NCI-H526 (cell line): ENCODE measurements at regions not wholly inside any gene's neighbourhood (a gene's known extent, or its start where the extent isn't known, plus 50 kb on each side); places are given as distances from the start of the nearest gene placed in this dataset.
A peak's percentile ranks its signal among the peaks of the same experiment; 100 is the strongest.

Experiments used
- DNase-seq, 2 experiments: peaks; one replicate each; lab custom pipeline; 2025; lab: John Stamatoyannopoulos, UW

DNA sequence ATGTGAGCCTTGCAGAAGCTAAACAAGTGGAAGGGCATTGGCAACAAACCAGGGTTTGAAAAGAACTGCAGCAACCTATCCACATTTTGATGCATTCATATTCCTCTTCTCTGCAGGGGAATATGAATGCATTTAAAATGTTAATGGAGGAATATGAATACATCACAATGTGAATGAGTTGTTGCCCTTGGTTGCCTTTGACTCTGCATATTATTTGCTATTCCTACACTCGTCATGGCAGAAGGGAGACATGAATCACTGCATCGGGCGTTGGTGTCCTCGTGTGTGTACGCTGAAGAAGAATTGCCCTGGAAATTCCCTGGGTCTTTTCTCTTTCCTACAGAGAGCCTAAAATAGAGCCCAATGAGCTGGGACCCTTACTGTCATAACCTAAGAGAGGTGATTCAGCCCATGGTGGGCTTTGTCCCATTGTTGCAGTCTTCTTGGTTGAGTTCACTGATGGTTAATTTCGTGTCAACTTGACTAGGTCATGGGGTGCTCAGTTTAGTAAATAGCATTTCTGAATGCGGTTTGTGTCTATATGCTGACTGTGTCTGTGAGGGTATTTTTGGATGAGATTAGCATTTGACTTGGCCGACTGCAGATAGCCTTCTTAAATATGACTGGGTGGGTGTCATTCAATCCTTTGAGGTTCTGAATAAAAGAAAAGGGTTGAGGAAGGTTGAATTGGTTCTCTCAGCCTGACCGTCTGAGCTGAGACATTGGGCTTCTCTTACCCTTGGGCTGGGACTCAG lies 1422.9 kb upstream of the TMEM132C start:
- no peak for DNase-seq

DNA sequence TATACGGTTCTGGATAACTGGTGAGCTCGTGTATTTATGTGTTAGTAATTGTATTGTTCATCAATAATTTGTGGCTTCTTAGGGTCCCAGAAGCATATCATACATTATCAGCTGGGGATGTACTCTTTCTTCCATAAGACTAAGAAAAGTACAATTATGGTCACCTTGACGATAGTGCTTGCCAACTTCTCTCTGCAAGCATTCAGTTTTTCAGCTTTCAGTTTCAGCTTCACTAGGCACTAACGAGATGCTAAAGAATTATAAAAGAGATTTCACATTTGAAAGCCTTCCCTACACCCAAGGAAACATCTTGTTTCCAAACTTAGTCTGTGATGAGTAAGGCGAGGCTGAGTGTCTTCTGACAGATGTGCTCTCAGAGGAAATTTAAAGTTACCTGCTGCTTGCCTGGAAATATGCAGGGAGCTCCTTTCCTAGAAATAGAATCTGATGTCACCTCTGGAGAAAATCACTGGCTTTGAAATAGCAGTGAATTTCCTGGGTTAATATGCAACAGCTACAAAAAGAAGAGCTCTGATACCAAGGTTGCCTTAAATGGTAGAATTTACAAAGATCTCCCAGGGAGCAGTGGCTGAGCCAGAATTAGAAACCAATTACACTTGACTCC lies 1419.9 kb upstream of the TMEM132C start:
- DNase-seq, result no peak

DNA sequence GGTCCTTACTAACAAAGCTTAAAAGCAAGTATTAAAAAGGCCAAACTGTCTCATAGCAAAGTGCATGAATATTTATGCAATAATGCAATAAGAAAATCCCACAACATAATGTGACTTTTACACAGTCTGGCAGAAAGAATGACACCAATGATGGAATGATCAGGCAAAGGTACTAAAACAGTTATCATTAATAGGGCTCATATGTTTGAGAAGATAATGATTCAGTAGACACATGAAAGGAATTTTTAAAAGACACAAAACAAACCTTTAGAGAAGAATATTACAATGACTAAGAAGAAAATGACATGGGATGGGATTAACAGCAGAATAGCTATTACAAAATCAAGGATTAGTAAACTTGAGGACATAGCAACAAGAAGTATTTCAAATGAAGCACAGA lies 1411.2 kb upstream of the TMEM132C start:
- no peak for DNase-seq

DNA sequence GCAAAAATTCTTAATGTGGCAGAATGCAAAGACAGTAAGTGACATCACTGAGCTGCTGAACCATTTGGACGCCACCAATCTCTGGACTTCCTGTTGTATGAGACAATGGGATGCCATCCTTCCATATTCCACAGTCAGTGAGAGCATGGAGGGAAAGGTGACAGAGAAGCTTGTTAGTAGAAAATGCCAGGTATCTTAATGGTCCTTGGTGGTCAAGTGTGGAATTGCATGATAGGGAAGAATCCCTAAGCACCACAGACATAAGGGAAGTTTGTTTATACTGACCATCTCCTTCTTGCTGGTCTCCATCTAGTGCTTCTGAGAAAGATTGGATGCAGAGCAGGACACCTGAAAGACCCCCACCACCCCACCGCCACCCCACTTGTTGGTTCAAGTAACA lies 1410.0 kb upstream of the TMEM132C start:
- no peak for DNase-seq

DNA sequence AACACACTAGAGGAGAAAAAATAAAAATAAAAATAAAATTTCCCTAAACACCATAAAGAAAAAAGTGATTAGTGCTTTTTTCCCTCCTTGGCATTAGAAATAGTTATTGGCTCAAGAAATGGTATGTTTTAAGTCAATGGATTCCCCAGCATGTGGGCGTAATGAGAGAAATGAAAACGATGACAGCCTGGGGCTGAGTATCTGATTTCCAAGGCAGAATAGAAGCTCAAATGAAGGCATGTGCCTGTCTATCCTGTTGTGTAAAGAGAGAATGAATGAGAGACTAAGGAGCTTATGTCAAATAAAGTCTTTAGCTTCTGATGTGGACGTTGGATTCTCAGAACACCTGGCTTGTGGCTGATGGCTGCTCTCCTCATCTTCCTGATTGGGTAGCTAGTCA lies 1408.4 kb upstream of the TMEM132C start:
- DNase-seq, result no peak

DNA sequence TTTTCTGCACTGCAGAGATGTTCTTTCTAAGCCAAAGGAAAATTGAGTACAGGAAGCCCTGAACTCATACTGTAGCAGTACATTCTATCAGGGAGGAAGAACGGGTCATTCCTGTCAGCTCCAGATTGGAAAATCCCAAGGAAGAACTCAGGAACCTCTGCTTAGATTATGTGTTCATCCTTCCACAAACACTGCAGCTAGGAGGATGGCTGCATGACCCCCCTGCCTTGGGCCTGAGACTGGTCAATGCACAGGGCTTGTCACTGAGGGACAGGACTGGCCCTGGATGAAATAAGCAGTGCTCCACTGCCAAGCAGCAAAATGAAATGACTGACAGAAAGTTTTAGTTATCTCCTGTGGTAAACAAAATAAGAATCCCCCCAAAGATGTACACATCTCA lies 1406.8 kb upstream of the TMEM132C start:
- DNase-seq, result no peak

DNA sequence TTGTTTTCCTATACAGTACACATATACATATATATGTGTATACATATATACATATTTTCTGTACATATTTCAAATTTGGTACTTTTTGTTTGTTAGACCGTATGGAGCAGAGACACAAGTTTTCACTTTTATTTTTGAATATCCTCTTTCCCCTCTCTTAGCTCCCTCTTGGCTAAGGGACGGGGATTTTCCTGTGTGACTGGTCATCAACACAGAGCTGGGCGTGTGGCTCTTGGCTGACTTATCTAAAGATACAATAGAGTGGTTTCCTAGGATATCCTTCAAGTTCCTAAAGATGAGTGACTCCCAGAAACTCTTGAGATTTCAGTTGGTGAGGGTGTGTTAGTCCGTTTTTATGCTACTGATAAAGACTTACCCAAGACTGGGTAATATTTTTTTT lies 1404.5 kb upstream of the TMEM132C start:
- no peak for DNase-seq

DNA sequence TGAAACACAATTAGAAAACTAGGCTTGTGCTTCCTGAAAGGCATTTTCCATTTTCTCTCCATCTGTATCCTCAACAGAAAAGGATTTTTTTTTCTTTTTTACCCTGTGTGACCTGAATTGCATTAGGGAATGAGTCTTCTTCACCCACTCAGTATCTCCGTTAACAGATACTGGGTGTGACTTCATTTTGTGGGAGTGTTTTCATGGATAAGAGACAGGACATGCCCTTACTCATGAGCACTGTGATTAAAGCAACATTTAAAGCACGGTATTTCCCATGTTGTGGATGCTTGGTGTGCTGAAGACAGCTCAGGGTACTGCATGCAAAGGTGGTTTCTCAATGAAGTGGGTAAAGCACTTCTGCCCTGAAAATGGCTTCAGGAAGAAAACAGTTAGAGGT lies 1397.3 kb upstream of the TMEM132C start:
- no peak for DNase-seq

DNA sequence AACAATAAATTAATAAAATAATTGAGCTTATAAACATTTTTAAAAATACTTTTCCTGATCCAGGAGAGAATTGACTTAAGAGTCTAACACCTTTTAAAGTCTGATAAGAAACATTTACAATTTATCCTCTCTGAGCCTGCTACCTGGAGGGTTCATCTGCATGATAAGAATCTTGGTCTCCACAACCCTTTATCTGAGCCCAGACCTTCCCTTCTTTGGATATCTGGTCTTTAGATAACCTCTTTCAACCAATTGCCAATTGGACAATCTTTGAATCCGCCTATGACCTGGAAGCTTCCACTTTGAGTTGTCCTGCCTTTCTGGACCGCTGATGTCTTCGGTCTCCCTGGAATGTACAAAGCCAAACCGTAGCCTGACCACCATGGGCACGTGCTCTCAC lies 1393.3 kb upstream of the TMEM132C start:
- no peak for DNase-seq

DNA sequence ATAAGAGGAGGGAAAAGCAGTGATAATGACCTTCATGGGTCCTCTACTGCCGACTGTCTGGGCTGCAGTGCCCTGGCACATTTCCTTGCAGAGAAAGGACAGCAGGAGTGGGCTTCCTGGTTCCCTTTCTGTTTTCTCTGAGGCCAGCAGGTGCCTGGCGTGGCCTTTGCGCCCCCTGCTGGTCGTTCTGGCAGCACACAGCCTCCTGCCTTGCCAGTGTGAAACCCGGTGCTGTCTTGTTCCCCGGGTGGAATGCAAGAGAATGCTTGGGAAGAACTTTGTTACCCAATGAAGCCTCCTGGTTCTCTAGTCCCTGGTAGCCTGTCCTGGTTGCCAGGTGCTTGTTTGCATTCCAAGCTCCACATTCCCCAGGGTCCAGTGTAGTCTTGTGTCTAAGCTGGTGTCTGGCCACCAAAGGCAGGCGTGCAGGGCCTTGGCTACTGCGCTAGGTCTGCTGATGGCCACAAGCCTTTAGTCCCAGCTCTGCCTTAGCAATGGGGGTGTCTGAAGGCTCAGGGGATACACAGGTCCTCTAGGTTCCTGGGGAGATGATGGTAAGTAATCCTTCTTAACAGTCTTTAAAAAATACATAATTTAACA lies 1392.4 kb upstream of the TMEM132C start:
- peak; percentile 26 to 71 for DNase-seq

DNA sequence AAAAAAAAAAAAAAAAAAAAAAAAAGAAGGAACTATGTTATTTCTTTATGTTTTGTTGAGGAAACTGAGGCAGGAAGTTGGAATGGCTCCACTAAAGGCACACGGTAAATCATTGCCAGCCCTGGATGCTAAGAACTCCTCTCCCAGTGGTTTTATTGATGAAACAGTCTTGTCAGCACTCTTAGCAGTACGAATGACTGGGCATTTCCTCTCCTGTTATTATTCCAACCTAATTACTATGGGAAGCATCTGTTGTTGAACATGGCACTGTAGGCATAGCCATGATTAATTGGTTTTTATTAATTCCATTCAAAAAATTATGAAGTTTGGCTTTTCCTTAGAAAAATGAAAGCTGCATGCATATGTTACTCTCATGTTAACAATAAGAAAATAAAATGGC lies 1387.1 kb upstream of the TMEM132C start:
- no peak for DNase-seq

DNA sequence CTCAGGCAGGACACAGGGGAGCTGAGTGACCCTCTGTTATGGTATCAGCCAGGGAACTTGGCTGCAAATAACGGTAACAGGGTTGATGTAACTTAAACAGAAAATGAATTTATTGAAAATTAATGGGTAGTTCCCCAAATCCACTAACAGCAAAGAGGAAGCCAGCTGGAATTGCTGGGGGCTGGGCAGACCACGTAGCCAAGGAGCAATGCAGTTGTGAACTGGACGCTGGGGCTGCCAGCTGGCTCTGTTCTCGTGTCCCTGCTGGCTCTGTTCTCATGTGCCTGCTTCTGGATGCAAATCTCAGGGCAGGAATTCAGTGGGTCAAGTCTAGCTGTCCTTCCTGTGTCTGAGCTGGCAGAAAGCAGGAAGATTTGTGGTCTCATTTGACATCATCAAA lies 1383.3 kb upstream of the TMEM132C start:
- DNase-seq, result no peak

DNA sequence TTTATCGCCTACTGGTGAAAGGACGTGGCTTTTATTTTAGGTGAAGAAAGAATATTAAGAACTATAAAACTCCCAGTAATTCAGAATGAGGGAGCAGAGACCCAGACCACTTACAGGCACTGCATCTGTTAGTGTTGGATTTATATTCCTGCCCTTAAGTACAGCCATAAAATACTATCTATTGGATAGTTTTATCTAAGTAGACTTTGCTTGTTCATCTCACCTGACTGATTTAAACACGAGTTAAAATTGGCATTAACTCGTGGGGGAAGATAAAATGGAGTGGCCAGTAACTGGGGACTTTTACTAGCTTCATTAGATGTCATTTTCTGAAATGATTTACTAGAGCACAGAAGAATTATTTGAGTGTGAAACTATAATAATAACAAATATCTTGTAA lies 1377.5 kb upstream of the TMEM132C start:
- no peak for DNase-seq

DNA sequence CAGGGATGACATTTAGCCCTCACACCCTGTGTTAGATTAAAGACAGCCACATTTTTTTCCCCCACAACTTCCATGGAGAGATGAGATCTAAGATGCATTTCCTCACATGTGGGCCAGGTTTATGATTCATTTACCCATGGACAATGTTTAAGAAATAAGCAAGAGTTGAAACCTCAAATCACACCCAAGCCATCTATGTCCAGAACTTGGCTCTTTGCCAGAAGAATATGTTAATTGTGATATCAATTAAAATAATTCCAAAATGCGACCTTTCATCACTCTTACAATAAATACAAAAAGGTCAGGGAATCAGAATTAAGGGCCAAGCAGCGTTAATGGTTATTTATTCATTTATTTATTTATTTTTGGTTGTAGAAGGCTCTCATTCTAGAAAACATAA lies 1376.9 kb upstream of the TMEM132C start:
- DNase-seq, result no peak

DNA sequence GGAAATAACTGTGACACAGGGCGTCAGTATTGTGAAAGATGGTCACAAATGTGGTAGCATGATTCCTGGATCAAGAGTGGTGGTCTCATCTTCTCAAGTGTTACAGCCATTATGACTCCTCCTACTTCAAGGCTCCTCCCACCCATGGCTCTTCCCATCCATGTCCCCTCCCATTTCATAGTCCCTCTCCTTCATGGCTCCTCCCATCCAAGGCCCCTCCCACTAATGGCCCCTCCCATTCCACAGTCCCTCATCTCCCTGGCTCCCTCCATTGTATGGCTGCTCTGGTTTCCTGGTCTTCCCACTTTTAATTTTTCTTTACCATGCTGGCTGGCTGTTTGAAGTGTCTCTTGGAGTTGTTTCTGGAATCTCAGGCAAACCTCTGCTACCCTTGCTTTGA lies 1375.2 kb upstream of the TMEM132C start:
- no peak for DNase-seq

DNA sequence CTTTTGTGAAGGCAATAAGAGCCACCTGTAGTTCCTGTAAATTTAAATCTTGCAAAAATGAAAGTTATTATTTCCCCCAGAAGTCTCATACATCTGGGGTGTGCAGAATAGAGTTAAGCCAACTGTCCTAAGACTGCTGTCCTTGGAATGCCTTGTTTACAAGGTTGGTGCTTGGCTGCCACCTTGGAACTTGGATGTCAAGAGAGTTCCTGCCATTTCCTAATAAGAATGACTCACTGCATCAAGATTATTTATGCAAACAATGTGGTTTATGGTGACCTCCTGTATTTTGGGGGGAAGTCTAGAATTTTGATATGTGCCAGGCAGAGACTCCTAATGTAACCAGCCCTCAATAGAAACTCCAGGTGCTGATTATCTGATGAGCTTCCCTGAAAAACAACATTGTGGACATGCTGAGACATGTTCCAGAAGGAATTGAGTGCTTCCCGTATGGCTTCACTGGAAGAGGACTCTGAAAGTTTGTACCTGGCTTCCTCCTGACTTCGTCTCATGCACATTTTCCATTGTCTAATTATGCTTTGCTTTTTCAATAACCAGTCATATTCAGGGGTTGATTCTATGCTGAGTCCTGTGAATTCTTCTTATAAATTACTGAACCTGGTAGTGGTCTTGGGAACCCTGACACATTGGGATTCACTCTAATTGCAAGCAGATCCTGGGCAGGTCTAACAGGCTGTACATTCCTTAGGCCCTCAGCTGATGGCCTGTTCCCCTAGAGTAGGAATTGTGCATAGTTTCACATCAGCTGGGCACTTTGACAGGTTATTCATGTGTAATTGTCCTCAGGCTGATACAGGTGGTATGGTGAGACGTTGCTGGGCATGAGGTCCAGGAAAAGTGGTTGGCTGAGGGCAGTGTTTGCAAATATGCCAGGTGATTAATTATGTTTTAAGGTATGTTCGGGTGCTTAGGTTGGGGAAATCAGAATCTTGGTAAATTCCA lies 1370.7 kb upstream of the TMEM132C start:
- DNase-seq, result no peak

DNA sequence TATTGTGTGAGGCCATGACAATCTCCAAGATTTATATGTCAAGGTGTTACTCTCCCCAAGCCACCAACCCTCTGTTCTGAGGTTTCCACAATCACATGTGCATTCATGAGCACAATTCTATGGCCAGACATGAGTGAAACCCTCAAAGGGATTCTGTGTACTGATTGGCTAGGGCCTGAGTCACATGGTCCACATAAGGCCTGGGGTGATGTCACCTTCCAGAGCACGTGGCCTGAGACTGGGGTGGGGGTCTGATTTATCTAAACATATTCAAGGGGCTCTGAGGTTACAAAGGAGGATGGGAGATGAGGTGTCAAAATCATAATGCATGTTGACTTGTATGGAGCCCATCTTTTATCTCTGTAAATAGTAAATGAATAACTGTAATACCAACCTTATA lies 1369.9 kb upstream of the TMEM132C start:
- no peak for DNase-seq

DNA sequence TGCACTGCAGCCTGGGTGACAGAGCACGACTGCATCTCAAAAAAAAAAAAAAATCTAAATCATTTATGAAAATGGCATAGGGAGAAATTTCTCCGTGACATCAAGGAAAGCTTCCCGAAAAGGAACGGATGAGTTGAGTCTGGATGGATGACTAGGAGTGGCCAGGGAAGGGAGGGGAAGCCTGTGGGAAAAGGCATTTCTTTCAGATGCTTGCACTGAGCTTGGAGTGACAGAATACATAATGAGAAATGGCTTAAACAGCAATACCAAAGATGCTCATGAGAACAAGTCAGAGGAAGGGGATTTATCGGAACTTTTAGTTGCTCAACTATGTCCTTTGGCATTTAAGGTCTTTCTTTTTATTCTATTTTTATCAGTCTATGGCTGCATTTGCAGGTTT lies 1369.2 kb upstream of the TMEM132C start:
- DNase-seq, result no peak

DNA sequence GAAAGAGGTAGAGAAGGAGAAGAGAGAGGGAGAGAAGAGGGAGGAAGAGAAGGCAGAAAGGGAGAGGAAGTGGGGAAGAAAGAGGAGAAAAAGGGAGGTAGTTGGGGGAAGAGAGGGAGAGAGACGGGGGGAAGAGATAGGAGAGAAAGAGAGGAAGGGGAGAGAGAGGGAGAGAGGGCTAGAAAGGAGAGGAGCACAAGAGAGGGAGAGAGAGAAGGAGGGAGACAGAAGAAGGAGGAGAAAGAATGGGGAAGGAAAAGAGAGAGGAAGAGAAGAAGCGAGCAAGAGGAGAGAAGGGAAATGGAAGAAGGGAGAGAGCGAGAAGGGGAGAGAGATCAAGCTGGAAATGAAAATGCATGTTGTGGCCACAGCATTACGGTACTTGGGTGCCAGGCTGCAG lies 1368.4 kb upstream of the TMEM132C start:
- no peak for DNase-seq

DNA sequence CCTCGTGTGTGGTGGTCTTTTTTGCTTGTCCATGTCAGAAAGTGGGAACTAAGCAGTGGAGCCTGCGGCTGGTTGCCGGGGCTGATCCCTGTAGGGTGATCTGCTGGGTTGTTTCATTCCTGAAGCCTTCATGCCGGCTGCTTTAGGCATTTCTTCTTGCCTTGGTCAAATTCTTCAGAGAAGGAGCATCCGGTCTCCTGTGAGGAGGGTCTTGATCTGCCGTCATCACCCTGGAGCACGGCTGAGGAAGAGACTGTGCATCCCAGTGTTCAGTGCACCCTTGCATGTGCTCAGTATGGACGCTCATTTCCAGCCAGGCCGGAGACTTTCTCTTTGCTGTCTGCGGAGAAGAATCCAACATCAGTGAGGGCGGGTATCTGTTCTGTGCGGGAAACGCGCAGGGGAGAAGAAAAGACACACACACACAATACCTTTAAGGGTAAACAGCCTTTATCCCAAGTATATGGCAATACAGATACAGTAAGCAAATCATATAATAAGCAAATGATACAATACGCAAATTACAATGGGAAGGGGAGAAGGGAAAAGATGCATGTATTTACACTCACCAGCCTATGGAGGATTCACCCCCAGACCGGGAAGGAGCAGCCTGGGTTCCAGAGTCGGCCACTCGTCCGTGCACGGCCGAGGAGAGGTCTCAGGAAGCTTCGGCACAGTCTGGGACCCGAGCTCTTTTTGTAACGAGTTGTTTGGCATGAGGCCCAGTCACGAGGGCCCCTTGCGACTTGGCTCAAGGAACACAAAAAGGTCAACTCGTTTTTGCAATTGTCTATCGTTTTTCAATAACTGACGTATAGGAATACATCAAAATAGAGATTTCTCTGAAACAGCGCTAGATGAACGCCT lies 1366.8 kb upstream of the TMEM132C start:
- peak; percentile 11 to 43 for DNase-seq
